Fibroblast of the aortic adventitia (primary cell): ENCODE measurements at regions not wholly inside any gene's neighbourhood (a gene's known extent, or its start where the extent isn't known, plus 50 kb on each side); places are given as distances from the start of the nearest gene placed in this dataset.

Experiments used
- DNase-seq: peaks from one replicate; pipeline ENCODE4 v3.0.0-alpha.2; 2010; ENCODE audit warnings: low read depth
- H3K4me3 ChIP-seq: 2 replicates; pipeline ENCODE4 v1.5.1; 2011; ENCODE audit warnings: low read depth, mild to moderate bottlenecking, control low read depth, low read length, moderate library complexity
- CTCF ChIP-seq: IDR thresholded peaks from 2 replicates; pipeline ENCODE4 v1.5.1; 2011; ENCODE audit warnings: mild to moderate bottlenecking, low read length, control low read depth, inconsistent platforms; ENCODE audit not compliant: insufficient read depth

- H3K4me3 ChIP-seq = no peak overlapping the region
- no peak for DNase-seq
- TF ChIP-seq CTCF = no peak
Measured at GRCh38 chr9:109916316-109916715, 136.3 kb downstream of the PALM2AKAP2 start.

- DNase-seq = no peak
- TF ChIP-seq CTCF = no peak
Measured at GRCh38 chr9:109918339-109919163, 138.6 kb downstream of the PALM2AKAP2 start.

GRCh38 chr9:109919736-109920408, 139.9 kb downstream of the PALM2AKAP2 start:
- H3K4me3 ChIP-seq = no peak overlapping the region
- DNase-seq = no peak
- no peak for TF ChIP-seq CTCF

More at GRCh38 chr9:109918339-109919163, 138.6 kb downstream of the PALM2AKAP2 start:
- H3K4me3 ChIP-seq = no peak overlapping the region

- no peak overlapping the region for H3K4me3 ChIP-seq
- DNase-seq = no peak
- TF ChIP-seq CTCF = no peak
Measured at GRCh38 chr9:109922617-109923470, 142.8 kb downstream of the PALM2AKAP2 start.

GRCh38 chr9:109923471-109923760, 143.4 kb downstream of the PALM2AKAP2 start:
- TF ChIP-seq CTCF = no peak
- no peak overlapping the region for H3K4me3 ChIP-seq
- no peak for DNase-seq

- DNase-seq = no peak
- no peak for TF ChIP-seq CTCF
- H3K4me3 ChIP-seq = no peak overlapping the region
Measured at GRCh38 chr9:109923806-109924205, 143.8 kb downstream of the PALM2AKAP2 start.
